ENCODE measurements at regions not wholly inside any gene's neighbourhood (a gene's known extent, or its start where the extent isn't known, plus 50 kb on each side); places are given as distances from the start of the nearest gene placed in this dataset.
A peak's percentile ranks its signal among the peaks of the same experiment; 100 is the strongest.

DNA sequence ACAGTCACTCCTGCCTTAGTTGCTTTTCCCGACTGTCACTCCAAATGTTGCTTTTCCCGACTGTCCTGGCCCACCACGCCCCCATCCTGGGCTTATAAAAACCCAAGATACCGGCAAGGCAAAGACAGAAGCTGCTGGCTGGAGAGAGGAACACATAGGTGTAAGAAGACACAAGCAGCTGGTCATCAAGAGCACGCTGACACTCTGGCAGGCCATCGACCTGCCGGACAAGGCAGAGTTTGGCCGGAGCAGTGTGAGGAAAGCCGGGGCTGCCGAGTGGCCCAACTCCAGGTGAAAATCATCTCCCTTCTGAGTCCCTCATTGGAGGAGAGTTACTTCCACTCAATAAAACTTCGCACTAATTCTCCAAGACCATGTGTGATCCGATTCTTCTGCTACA, 349.5 kb downstream of the SLITRK1 start:
- Histone ChIP-seq H3K4me1 (ENCODE audit: control insufficient read depth, insufficient read depth, low read length) (no peaks in the 10 kb centered on the region), H3K9me3 (replicated peaks; ENCODE audit: low read length) (no peaks in the 10 kb centered on the region), H3K36me3 (ENCODE audit: insufficient read depth, low read length) (no peaks in the 10 kb centered on the region), H3K9ac (ENCODE audit: low read depth, low read length) (no peak overlapping the region), H3K4me2 (ENCODE audit: low read length) (no peak overlapping the region), H3K4me3 (ENCODE audit: low read length) (no peak overlapping the region), H3K27me3 (ENCODE audit: control insufficient read depth, insufficient read depth, low read length) (no peaks in the 10 kb centered on the region)

DNA sequence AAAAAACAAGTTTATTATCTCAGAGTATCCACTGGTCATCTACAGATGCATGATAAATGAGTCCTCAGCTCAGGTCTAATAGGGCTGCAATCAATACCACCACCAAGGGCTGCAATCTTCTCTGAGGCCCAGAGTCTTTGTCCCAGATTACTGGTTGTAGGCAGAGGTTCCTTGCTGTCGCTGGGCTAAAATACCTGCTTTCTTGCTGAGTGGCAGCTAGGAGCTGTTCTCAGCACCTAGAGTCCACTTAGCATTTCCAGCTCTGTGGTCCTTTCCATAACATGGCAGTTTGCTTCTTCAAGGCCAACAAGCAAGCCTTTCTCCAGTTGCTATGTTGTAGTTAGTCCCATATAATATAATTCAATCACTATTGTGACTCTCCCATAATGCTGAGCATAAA, 351.3 kb downstream of the SLITRK1 start:
- Histone ChIP-seq H3K36me3 (ENCODE audit: insufficient read depth, low read length) (no peaks in the 10 kb centered on the region), H3K9me3 (replicated peaks; ENCODE audit: low read length) (no peaks in the 10 kb centered on the region), H3K9ac (ENCODE audit: low read depth, low read length) (no peak overlapping the region), H3K27me3 (ENCODE audit: control insufficient read depth, insufficient read depth, low read length) (no peaks in the 10 kb centered on the region), H3K4me3 (ENCODE audit: low read length) (no peak overlapping the region), H3K4me1 (ENCODE audit: control insufficient read depth, insufficient read depth, low read length) (no peaks in the 10 kb centered on the region), H3K4me2 (ENCODE audit: low read length) (no peak overlapping the region)

DNA sequence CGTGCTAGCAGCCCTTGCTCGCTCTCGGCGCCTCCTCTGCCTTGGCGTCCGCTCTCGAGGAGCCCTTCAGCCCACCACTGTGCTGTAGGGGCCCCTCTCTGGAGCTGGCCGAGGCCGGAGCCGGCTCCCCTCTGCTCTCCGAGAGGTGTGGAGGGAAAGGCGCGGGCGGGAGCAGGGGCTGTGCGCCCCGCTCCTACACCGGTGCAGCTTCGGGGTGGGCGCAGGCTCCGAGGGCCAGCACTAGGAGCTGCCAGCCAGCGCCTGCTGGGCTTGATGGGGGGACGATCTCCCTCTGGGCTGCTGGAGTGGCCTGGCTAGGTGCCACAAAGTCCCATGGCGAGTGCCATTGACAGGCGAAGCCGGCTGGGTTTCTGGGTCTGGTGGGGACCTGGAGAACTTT, 365.5 kb downstream of the SLITRK1 start:
- H3K4me2 ChIP-seq (ENCODE audit: low read length): no peak overlapping the region
- H3K4me3 ChIP-seq (ENCODE audit: low read length): no peak overlapping the region
- H3K4me1 ChIP-seq (ENCODE audit: control insufficient read depth, insufficient read depth, low read length): peaks cover 9% of the 10 kb centered on the region
- no peak overlapping the region for H3K9ac ChIP-seq (ENCODE audit: low read depth, low read length)
- H3K36me3 ChIP-seq (ENCODE audit: insufficient read depth, low read length): no peaks in the 10 kb centered on the region
- no peaks in the 10 kb centered on the region for H3K9me3 ChIP-seq (replicated peaks; ENCODE audit: low read length)
- no peaks in the 10 kb centered on the region for H3K27me3 ChIP-seq (ENCODE audit: control insufficient read depth, insufficient read depth, low read length)

DNA sequence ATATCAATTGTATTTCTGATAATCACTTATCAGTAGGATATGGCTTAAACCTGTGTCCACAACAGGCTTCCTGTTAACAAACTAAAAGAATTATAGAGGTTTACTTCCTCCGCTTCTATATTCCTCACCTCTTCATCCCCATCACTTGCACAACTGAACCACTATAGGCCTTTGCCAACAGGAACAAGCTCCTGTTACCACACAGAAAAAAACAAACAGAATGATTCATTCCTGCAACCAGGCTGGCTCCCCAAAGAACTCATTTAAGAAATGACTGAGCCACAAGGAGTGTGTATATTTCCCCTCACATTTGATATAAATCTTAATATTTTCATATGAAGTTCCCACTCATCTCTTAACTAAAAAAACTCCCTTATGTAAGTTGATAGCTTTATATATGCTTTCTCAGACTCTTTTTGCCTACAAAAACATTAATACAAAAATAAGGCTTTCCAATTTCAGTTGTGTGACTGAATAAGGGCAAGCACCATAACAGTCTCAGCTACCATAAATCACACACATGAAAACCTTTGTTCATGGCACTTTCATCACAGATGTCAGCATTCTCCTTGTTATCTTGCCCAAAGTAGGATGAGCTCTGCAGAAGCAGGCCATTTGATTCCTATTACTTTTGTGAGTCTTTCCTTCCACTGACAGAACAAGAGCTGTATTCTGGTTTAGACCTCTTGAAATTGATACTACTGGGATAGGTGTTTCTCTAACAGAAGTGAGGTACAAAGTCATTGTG, 366.8 kb downstream of the SLITRK1 start:
- Histone ChIP-seq H3K4me1 (ENCODE audit: control insufficient read depth, insufficient read depth, low read length) (peaks cover 9% of the 10 kb centered on the region), H3K4me2 (ENCODE audit: low read length) (no peak overlapping the region), H3K36me3 (ENCODE audit: insufficient read depth, low read length) (no peaks in the 10 kb centered on the region), H3K27me3 (ENCODE audit: control insufficient read depth, insufficient read depth, low read length) (no peaks in the 10 kb centered on the region), H3K9me3 (replicated peaks; ENCODE audit: low read length) (no peaks in the 10 kb centered on the region), H3K9ac (ENCODE audit: low read depth, low read length) (no peak overlapping the region), H3K4me3 (ENCODE audit: low read length) (no peak overlapping the region)

DNA sequence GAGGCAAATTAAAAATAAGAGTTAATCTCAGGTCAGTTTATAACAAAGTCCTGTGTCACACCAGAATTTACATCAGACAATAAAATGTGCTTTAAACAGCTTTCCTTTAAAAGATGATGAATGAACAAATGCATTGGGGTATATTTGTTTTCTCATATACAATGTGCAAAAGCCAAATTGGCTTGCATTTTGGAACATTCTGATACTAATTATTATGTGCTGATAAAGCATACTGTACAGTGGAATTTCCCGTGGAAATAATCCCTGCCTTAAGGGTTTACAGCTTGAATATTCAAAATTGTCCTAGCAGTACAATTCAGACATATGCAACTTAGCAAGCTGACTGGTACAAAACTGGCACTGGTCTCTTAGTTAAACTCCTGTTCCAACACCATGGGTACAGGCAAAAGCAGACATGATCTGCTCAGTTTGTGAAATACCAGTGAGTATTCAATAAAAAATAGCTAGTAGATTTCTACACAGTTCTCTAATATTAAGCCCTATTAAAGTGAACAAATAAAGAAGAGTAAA, 373.4 kb downstream of the SLITRK1 start:
- Histone ChIP-seq H3K4me2 (ENCODE audit: low read length) (no peak overlapping the region), H3K9me3 (replicated peaks; ENCODE audit: low read length) (no peaks in the 10 kb centered on the region), H3K36me3 (ENCODE audit: insufficient read depth, low read length) (no peaks in the 10 kb centered on the region)

DNA sequence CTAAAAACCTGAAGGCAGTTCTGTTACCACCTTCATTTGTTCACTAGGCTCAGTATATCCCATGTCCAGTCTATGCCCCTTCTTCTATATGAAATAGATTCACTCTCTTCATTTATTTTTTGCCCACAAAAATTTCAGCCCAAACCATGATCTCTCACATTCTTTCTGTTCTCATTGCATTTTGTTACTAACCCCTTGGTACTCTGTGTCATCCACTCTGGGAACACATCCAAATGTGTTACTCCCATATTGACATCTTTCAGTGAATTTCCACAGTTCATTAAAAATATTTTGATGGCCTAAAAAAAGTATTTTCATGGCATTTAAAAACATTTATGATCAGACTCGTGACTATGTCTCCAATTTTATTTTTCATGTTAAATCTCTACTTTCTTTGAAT, 378.9 kb downstream of the SLITRK1 start:
- no peak overlapping the region for H3K4me3 ChIP-seq (ENCODE audit: low read length)
- H3K4me2 ChIP-seq (ENCODE audit: low read length): peak overlapping the region; percentile 22
- H3K27me3 ChIP-seq (ENCODE audit: control insufficient read depth, insufficient read depth, low read length): no peaks in the 10 kb centered on the region
- peaks cover 21% of the 10 kb centered on the region for H3K4me1 ChIP-seq (ENCODE audit: control insufficient read depth, insufficient read depth, low read length)
- no peaks in the 10 kb centered on the region for H3K9me3 ChIP-seq (replicated peaks; ENCODE audit: low read length)
- H3K9ac ChIP-seq (ENCODE audit: low read depth, low read length): no peak overlapping the region
- no peaks in the 10 kb centered on the region for H3K36me3 ChIP-seq (ENCODE audit: insufficient read depth, low read length)

More for the DNA sequence above, 373.4 kb downstream of the SLITRK1 start:
- Histone ChIP-seq H3K4me1 (ENCODE audit: control insufficient read depth, insufficient read depth, low read length) (peaks cover 2% of the 10 kb centered on the region), H3K27me3 (ENCODE audit: control insufficient read depth, insufficient read depth, low read length) (no peaks in the 10 kb centered on the region), H3K4me3 (ENCODE audit: low read length) (no peak overlapping the region), H3K9ac (ENCODE audit: low read depth, low read length) (no peak overlapping the region)

DNA sequence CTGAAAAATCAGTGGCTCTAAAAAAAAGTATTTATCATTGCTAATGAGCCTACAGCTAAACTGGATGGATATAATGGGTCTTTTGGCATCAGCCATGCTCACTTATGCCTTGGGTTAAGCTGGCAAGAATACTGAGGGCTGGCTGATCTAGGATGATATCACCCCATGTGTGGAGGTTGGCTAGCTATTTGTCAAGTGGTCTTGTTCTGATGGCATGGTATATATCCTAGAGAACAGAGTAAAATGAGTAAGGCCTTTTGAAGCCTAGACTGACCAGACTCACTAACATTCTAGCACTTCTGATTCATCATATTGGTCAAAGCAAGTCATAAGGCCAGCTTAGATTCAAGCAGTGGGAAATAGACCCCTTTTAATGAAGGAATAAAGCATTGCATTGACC, 383.0 kb downstream of the SLITRK1 start:
- Histone ChIP-seq H3K9me3 (replicated peaks; ENCODE audit: low read length) (no peaks in the 10 kb centered on the region), H3K9ac (ENCODE audit: low read depth, low read length) (no peak overlapping the region), H3K4me2 (ENCODE audit: low read length) (peak overlapping the region; percentile 1), H3K4me1 (ENCODE audit: control insufficient read depth, insufficient read depth, low read length) (peaks cover 25% of the 10 kb centered on the region), H3K4me3 (ENCODE audit: low read length) (no peak overlapping the region), H3K36me3 (ENCODE audit: insufficient read depth, low read length) (no peaks in the 10 kb centered on the region), H3K27me3 (ENCODE audit: control insufficient read depth, insufficient read depth, low read length) (no peaks in the 10 kb centered on the region)

DNA sequence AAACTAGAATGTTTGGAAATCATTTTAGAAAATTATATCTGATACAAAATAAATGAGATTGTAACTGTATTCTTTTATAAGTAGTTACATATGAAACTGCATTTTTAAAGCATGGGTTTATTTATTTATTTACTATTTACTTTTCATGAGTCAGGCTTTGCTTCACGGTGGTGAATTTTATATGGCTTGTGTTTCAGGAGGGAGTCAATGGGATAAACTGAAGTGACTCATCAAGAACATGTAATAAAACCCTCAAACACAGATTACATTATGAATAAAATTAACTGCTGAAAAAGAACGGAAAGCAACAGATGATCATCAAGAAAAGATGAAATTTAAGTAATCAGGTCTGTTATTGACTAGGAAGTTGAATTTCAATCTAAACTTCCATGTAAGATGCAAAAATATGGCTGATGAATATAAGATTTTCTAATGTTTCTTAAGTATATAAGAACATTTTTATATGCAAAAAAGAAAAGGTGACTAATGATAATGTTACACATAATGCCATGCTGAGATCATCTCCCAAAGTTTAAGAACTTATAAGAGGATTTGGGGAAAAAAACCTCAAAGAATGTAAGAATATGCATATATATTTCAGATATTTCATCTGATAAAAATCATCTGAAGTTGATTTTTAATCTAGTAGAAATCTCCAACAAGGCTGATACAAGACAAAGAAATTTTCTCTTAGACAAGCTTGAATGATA, 383.6 kb downstream of the SLITRK1 start:
- no peak overlapping the region for H3K4me3 ChIP-seq (ENCODE audit: low read length)
- H3K36me3 ChIP-seq (ENCODE audit: insufficient read depth, low read length): no peaks in the 10 kb centered on the region
- peaks cover 21% of the 10 kb centered on the region for H3K4me1 ChIP-seq (ENCODE audit: control insufficient read depth, insufficient read depth, low read length)
- H3K9ac ChIP-seq (ENCODE audit: low read depth, low read length): no peak overlapping the region
- no peaks in the 10 kb centered on the region for H3K9me3 ChIP-seq (replicated peaks; ENCODE audit: low read length)
- H3K27me3 ChIP-seq (ENCODE audit: control insufficient read depth, insufficient read depth, low read length): no peaks in the 10 kb centered on the region
- peak overlapping the region; percentile 1 for H3K4me2 ChIP-seq (ENCODE audit: low read length)

DNA sequence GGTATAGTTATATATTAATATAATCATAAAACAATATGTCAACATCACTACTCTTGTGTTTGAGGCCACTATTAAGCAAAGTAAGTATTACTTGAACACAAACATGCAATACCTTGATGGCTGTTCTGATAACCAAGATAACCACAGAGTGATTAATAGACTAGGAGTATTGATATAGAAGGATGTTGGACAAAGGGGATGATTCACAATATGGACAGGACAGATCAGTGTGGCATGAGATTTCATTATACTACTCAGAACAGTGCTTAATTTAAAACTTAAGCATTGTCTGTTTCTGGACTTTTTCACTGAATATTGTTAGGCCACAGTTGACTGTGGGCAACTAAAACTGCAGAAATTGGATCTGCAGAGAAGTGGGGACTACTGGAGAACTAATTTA, 384.2 kb downstream of the SLITRK1 start:
- no peak overlapping the region for H3K4me3 ChIP-seq (ENCODE audit: low read length)
- H3K27me3 ChIP-seq (ENCODE audit: control insufficient read depth, insufficient read depth, low read length): no peaks in the 10 kb centered on the region
- no peaks in the 10 kb centered on the region for H3K36me3 ChIP-seq (ENCODE audit: insufficient read depth, low read length)
- H3K4me1 ChIP-seq (ENCODE audit: control insufficient read depth, insufficient read depth, low read length): peaks cover 18% of the 10 kb centered on the region
- H3K9ac ChIP-seq (ENCODE audit: low read depth, low read length): no peak overlapping the region
- H3K9me3 ChIP-seq (replicated peaks; ENCODE audit: low read length): no peaks in the 10 kb centered on the region
- H3K4me2 ChIP-seq (ENCODE audit: low read length): no peak overlapping the region

DNA sequence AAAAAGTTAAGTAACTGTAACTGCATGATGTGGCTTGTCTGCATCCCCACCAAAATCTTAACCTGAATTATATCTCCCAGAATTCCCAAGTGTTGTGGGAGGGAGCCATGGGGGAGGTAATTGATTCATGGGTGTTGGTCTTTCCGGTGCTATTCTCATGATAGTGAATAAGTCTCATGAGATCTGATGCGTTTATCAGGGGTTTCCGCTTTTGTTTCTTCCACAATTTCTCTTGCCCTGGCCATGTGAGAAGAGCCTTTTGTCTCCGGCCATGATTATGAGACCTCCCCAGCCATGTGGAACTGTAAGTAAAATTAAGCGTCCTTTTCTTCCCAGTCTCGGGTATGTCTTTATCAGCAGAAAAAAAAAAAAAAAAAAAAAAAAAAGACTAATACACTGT, 385.8 kb downstream of the SLITRK1 start:
- no peak overlapping the region for H3K9ac ChIP-seq (ENCODE audit: low read depth, low read length)
- no peaks in the 10 kb centered on the region for H3K36me3 ChIP-seq (ENCODE audit: insufficient read depth, low read length)
- H3K4me2 ChIP-seq (ENCODE audit: low read length): no peak overlapping the region
- H3K4me3 ChIP-seq (ENCODE audit: low read length): no peak overlapping the region
- H3K27me3 ChIP-seq (ENCODE audit: control insufficient read depth, insufficient read depth, low read length): no peaks in the 10 kb centered on the region
- no peaks in the 10 kb centered on the region for H3K9me3 ChIP-seq (replicated peaks; ENCODE audit: low read length)
- peaks cover 16% of the 10 kb centered on the region for H3K4me1 ChIP-seq (ENCODE audit: control insufficient read depth, insufficient read depth, low read length)

DNA sequence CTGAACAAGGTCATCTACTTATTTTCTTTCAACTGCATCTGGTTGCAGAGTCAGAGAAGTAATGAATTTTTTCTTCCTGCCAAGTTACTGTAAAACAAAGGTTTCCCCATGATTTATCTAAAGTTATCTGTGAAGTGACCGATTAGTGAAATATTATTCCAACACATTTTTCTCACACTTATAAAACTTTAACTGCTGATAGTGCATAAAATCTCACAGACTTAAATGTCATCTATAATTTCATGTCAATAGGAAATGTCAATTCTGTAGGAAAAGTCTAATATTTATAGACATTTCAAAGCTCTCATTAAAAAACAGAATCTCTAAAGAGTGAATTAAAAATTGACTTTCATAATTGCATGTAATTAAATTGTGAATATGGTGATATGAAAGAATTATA, 397.2 kb downstream of the SLITRK1 start:
- no peaks in the 10 kb centered on the region for H3K36me3 ChIP-seq (ENCODE audit: insufficient read depth, low read length)
- no peaks in the 10 kb centered on the region for H3K4me1 ChIP-seq (ENCODE audit: control insufficient read depth, insufficient read depth, low read length)
- no peak overlapping the region for H3K4me2 ChIP-seq (ENCODE audit: low read length)
- no peaks in the 10 kb centered on the region for H3K9me3 ChIP-seq (replicated peaks; ENCODE audit: low read length)
- no peak overlapping the region for H3K9ac ChIP-seq (ENCODE audit: low read depth, low read length)
- no peaks in the 10 kb centered on the region for H3K27me3 ChIP-seq (ENCODE audit: control insufficient read depth, insufficient read depth, low read length)
- no peak overlapping the region for H3K4me3 ChIP-seq (ENCODE audit: low read length)

DNA sequence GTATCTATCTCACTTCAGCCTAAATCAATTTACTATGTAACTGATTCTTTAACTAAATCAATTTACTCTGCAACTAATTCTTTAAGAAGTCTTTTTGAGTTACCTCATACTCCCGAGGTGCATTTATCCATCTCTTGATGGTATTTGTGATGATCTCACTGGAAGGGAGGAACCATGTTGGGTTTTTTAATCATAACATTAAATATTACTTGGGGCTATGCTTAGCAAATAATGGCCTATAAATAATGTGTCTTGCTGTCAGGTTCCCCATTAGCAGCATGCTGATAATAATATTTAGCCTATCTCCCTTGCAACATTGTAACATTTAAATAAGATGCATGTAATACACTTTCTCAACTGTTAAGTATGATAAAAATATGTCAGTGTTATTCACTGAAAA, 411.3 kb downstream of the SLITRK1 start:
- H3K4me3 ChIP-seq (ENCODE audit: low read length): no peak overlapping the region
- H3K27me3 ChIP-seq (ENCODE audit: control insufficient read depth, insufficient read depth, low read length): no peaks in the 10 kb centered on the region
- no peak overlapping the region for H3K9ac ChIP-seq (ENCODE audit: low read depth, low read length)
- no peaks in the 10 kb centered on the region for H3K36me3 ChIP-seq (ENCODE audit: insufficient read depth, low read length)
- H3K4me2 ChIP-seq (ENCODE audit: low read length): no peak overlapping the region
- H3K9me3 ChIP-seq (replicated peaks; ENCODE audit: low read length): no peaks in the 10 kb centered on the region
- H3K4me1 ChIP-seq (ENCODE audit: control insufficient read depth, insufficient read depth, low read length): no peaks in the 10 kb centered on the region

All from skeletal muscle satellite cell (primary cell).